CD4-positive, alpha-beta T cell treated with Interleukin-4 for 1 hour (primary cell): ENCODE measurements at regions not wholly inside any gene's neighbourhood (a gene's known extent, or its start where the extent isn't known, plus 50 kb on each side); places are given as distances from the start of the nearest gene placed in this dataset.

Experiments
- DNase-seq, 2 donors: peaks; one replicate each; pipeline ENCODE4 v3.0.0-alpha.2; 2020 to 2022

- DNase-seq = no peak
Measured at GRCh38 chr12:114998750-114999128, 314.8 kb upstream of the TBX3 start.

DNA sequence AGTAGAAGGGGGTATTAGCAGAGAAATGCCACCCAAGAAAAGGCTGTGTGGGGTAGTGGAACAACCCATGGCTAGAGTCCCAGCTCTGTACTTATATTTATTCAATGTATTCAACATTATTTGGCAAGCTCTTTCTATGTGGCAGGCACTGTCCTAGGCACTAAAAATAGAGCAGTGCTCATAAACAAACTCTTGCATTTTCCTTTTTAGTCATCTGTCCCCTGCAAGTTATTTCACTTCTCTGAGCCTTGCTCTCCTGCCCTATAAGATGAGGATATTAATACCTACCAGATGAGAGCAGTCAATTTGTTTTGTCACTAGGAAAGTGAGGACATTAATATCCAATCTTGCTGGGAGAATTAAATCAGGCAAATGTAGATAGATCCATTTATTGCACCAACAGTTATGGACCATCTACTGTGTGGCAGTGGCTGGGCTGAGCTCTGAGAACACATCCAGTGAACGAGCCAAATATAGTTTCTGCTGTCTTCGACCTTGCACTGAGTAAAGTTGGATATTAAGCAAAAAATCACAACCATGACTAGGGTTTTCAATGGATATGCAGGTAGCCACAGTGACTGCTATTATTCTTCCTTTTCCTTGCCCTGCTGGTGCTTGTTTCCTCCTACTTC, 314.3 kb upstream of the TBX3 start:
- no peak for DNase-seq

DNA sequence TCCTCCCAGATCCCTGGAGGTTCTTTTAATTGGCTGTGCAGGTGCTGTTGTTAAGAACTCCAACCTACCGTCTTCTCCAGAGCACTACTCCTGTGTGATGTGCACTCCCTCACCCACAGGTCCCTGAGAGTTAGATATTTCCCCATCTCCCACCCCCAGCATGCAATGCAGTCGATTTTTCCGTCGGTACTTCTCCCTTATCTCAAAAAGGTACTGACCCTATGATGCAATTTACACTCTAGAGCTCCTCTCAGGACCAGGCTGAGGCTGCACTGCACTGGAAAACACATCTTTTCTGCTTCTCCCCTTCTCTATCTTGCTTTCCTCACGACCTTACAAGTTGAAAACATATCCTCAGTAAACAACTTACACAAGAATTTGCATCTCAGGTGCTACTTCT, 312.4 kb upstream of the TBX3 start:
- DNase-seq = no peak

DNA sequence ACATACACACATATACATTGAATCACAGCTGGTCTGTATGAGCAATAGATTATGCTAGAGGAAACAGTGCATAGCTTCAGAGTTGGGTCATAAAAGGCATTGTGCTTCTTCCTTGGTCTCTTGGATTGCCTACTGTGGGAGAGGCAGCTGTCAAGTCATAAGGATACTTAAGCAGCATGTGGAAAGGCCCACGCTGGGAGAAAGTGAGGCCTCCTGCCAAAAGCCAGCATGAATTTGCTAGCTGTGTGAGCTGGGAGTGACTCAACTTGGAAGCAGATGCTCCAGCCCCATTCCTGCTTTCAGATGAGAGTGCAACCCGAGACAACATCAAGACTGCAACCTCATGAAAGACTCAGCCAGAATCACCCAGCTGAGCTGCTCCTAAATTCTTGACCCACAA, 311.9 kb upstream of the TBX3 start:
- DNase-seq = no peak

- DNase-seq = no peak
Measured at GRCh38 chr12:114993165-114993564, 309.2 kb upstream of the TBX3 start.

- no peak for DNase-seq
Measured at GRCh38 chr12:114992443-114992842, 308.5 kb upstream of the TBX3 start.

- DNase-seq = no peak
Measured at GRCh38 chr12:114990381-114990780, 306.4 kb upstream of the TBX3 start.

GRCh38 chr12:114986849-114987248, 302.9 kb upstream of the TBX3 start:
- no peak for DNase-seq

- DNase-seq = no peak
Measured at GRCh38 chr12:114986178-114986714, 302.3 kb upstream of the TBX3 start.

DNA sequence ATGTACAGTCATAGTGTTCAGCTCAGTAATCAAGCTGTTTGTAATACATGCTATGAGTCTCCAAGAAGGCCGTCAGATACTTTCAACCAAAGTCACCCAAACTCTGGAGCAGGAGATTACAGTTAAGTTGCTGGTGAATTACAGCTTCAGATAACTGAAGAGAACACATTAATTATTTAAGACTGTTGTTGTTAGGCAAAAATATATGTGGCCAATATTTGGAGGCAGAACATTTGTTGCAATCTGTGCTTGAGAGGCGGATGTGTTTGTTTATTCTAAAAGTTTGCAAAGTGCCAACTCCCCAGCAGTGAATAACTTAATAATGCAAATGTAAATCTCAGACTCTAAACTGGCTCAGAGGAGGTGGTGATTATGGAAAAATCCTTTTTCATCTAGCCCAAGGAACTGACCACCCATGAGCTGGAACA, 300.7 kb upstream of the TBX3 start:
- no peak for DNase-seq

DNA sequence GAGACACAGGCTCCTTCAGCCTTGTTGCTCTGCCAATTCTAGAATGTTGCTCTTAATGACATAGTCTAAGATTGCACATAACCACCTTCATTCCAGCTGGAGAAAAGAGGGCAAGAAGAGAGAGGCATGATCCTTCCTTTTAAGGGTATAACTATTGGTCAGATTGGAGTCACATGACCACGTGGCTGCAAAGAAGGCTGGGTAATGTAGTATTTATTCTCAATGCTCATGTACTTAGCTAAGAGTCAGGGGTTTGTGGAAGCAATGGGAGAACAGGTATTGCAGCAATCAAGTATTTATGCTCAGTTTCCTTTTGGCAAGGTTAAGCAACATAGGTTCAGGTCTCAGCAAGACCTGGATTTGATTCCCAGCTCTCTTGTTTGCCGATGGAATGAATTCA, 298.8 kb upstream of the TBX3 start:
- no peak for DNase-seq

- DNase-seq = no peak
Measured at GRCh38 chr12:114981036-114981435, 297.1 kb upstream of the TBX3 start.

GRCh38 chr12:114976959-114977358, 293.0 kb upstream of the TBX3 start:
- DNase-seq = no peak

DNA sequence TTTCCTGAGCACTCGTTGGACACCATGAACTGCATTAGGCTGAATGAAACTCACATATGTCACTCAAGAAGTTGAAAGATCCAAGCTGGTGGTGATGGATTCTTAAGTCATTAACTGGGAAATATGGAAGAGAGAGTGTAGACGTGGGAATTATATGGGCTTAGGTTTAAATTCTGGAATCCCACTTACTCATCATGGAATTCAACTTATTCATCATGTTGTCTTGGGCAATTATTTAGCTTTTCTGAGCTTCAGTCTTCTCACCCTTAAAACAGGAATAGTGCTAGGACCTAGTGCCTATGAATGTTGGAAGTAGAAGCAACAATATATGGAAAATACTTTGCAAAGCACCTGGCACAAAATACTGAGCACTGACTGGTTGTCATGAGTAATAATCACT, 292.4 kb upstream of the TBX3 start:
- no peak for DNase-seq

DNA sequence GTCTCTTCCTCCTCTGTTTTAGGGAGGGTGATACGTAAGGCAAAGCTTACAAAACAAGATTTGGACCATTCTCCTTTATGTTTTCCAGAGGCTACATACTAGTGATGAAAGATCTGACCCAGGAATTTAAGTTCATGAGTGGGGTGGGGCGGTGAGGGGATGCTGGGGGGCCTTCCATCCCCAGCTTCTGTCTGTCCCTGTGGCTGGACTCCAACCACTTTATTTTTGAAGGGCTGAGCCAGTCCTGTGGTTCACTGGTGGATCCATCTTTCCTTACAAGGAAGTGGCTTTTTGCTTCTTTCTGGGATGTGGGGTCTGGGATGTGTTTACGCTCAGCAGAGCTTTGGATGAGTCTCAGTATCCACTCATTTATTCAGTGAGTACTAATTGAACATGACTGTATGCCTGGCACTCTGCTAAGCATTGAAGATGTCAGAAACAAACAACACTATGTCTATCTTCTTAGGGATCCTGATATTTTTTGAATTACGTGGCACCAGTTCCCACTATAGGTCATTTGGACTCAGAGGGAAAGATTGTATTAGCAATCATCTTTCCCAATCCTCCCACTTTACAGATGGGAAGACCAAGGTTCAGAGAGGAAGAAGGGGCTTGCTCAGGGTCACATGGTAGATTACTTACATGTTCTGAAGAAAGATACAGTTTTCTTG, 291.8 kb upstream of the TBX3 start:
- DNase-seq = no peak

GRCh38 chr12:114974826-114975639, 291.1 kb upstream of the TBX3 start:
- no peak for DNase-seq

- DNase-seq = no peak
Measured at GRCh38 chr12:114974333-114974732, 290.4 kb upstream of the TBX3 start.

DNA sequence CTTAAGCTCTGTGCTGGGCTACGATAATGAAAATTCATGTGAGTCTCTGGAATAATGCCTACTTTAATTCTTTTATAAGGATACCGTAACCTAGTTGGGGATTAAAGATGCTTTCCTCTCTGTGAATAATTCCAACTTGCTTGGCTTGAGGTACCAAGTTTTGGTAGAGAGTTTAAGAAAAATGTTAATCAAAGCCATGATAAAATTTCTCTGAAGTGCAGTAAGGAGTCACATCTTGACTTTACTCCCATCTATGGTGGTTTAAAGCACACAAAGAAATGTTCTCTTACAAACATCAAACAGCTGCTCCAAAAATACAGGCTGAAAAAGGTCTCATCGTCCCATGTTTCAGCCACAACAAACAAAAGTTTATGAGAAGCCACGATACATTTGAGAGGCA, 284.8 kb upstream of the TBX3 start:
- no peak for DNase-seq

DNA sequence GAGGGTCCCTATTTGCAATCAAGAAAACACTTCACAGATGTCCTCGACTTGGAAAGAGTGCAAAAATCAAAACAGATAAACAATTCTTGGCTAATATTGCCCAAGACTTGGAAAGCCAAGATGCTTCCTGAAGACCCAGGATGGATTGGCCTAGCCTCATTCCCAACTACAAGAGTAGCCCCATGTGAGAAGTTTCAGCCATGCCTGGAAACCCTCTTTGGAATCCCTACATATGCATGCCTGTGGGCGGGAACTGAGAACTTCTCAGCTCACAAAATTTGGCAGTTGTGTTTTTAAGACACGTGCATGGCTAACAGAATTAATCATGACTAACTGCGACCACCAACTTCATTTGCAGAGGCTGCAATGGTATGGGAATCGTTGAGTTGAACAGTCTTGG, 283.2 kb upstream of the TBX3 start:
- no peak for DNase-seq

- DNase-seq = no peak
Measured at GRCh38 chr12:114964841-114965240, 280.9 kb upstream of the TBX3 start.

GRCh38 chr12:114963846-114964245, 279.9 kb upstream of the TBX3 start:
- DNase-seq = no peak

DNA sequence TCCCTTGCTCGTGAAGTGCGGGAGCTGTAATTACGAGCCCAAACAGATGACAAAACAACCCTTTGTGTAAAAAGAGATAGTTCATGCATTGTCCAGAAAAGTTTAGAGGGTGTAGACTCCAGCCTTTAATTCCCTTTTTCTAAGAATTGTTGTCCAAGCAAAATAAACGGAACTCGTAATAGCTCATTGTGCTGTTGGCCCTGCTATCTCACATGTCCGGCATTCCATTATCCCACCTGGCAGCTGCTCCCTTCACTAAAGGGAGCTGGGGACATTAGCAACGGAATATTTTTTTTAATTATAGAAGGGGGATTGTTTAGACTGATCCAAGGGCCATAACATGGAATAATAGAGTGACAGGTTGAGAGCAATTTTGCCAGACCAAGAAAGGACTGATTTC, 277.5 kb upstream of the TBX3 start:
- DNase-seq = no peak

- DNase-seq = no peak
Measured at GRCh38 chr12:114958538-114958937, 274.6 kb upstream of the TBX3 start.

GRCh38 chr12:114957225-114957624, 273.2 kb upstream of the TBX3 start:
- no peak for DNase-seq
